Posterior cingulate gyrus (tissue), 11 donors: ENCODE measurements at regions not wholly inside any gene's neighbourhood (a gene's known extent, or its start where the extent isn't known, plus 50 kb on each side); places are given as distances from the start of the nearest gene placed in this dataset.
"Not testable (repeated sequence)": the region's sequence is repeated elsewhere in the genome, so short reads cannot be mapped to it uniquely, and the experiment has no call there.

Experiments used
- DNase-seq, 10 donors: peaks; one replicate each; pipeline versions ENCODE4 v3.0.0 to v3.0.0-alpha.2; 2020 to 2021; ENCODE audit warnings: mixed read lengths in 3 of 10
- intact Hi-C: fragments of 100-400 bp; cut with DNase I; formaldehyde crosslinking; loops from one replicate; pipeline ENCODE4 v1.15.1; 2023

DNA sequence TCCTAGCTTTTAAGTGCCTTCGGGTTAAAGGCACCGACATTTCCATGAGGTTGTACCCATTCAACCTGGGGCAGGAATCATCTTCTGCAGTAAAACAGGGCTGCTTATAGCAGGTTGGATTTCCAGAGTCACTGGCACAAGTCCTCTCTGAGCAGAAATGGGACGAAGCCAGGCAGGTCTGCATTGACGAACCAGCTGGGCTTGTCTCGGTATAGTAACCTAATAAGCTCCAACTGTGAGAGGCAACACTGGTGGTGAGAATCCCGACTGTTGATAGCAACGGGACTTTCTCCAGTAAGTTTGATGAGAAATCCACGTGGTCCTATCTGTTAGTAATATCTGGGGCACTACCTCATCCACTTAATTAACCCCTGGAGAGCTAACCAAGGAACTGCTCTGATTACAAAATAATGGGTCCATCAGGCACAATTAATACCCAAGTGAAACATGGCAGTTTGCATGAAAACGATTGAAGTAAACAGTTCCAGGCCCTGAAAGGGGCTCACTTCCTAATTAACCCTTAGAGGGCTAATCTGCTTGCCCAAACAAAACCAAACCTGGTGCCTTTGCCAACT, 491.0 kb upstream of the C9orf72 start:
- no peak for DNase-seq
- intact Hi-C loops: no loop called here

DNA sequence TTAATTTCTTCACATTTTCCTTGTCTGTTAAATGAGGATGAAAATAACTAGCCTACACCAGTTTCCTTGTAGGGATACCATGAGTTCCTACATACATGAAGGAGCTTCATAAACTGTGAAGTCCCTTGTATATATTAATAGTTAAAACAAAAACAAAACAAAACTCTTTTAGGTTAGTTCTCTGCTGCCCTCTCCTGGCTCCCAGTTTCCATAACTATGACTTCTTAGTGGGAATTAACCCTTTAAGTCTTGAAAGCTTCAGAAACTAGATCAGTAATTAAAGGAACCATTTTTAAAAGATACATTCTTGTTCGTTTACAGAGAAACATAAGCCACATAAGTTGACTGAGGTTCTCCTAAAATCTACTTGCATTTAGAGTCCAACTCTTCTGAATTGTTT, 500.0 kb upstream of the C9orf72 start:
- intact Hi-C loops: loop anchor here (2.0 kb wide), 1 partner anchor 348 kb away; no protein-coding TSS in a partner anchor
- DNase-seq: peak in 3 of 10 donors; percentile 16 to 32 (median 23)

DNA sequence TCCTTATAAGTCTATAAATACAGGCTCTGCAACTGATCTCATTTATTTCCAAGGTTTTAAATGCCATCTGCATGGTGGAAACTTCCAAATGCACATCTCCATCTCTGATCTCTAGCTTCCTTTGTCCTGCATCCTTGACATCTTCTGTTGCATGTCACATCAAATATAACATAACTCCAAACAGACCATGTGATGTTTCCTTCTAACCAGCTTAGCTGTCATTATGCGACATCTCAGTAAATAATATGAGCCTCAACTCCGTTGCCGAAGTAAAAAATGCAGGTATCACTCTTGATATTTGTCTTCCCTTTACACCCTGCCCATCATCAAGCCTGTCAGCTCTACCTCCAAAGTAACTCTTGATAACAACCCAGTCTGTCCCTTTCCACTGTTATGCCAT, 506.4 kb upstream of the C9orf72 start:
- intact Hi-C loops: no loop called here
- no peak for DNase-seq

DNA sequence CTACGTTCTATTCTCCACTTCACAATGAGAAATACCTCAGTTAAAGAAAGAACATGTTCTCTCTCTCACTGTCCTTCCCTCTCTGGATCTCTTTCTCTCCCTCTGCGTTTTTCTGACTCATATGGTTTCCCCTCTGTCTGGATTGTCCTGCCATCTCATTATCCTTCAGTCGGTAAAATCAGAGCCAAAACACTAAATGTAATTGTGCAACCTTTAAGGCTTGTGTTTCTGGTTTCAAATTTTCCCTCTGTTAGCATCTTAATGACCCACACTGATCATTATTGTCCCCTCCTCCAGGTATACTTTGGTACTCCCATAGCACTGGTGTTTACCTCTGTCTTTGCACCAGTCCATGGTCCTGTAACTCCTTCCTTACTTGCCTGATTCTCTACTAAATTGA, 509.4 kb upstream of the C9orf72 start:
- DNase-seq: no peak
- intact Hi-C loops: no loop called here

DNA sequence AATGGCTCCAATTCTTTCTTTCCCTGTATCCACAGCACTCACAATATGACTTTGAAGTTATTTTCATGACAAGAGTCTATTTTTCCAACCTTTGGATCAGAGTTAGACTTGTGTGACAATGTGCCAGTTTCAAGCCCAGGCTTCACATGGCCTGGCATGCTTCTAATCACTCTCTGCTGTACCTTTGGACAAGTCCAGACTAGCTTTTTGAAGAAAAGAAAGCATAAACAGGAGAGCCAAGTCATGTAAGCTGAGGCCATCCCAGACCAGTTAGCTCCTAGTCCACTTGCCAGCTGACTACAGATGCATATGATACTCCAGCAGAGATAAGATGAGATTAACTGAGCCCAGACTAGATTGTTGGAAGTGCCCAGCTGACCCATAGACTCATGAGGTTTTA, 513.6 kb upstream of the C9orf72 start:
- intact Hi-C loops: no loop called here
- DNase-seq: no peak

DNA sequence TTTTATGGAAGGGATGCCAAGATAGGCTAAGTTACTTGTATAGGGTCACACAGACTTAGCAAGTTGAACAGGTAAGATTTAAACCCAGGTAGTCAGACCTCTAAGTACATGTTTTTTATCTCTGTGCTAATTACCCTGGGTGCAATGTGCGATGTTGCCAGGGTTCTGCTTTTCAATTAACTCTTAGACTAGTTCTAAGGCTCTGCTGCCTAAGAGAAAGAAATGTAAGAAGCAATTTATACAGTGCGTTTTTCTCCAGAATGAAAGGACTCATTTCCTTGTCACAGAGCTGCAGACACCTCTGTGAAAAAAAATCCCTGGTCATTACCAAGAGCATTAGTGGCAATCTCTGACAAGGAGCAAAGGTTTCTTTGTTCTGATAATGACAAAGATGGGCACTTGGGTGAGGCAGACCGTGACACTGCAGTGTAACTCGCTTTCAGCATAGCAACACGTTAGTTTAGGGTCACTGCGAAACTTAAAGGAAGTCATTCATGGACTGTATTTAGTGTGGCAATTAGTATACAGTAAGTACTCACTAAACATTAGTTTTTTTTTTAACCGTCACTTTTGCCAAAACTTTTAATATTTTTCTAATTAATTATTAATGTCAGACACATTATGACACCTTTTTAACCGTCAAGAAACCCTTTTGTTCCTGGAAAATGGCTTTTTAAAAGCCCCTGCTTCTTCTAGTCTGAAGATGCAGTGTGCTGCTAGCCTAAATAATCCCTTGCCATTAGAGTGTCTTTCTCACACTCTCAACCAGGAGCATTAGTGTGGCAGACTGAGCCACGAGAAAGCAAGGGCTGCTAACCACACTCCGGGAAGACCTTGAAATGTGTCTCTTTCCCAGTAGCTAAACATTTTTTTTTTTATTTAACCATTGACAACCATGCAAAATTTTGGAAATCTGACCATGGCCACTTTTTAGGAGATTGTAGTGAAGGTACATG, 520.0 kb upstream of the C9orf72 start:
- intact Hi-C loops: no loop called here
- no peak for DNase-seq

DNA sequence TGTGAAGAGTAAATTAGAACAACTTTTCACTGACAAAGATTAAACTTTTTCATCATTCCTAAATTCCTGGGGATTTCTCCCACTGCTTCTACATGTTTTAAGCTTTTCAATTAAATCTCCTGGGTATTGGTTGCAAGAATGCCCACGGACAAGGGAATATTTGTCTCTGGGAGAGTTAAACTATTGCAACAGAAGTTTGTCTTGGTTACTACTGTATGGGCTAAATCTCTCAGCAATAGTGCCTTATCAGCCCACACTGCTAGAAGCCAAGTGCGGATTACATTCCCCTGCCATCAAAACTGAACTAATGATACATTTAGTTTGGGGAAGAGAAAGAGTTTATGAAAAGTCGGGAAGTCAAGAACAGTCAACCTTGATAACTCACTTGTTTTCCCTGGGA, 528.2 kb upstream of the C9orf72 start:
- no peak for DNase-seq
- intact Hi-C loops: no loop called here

DNA sequence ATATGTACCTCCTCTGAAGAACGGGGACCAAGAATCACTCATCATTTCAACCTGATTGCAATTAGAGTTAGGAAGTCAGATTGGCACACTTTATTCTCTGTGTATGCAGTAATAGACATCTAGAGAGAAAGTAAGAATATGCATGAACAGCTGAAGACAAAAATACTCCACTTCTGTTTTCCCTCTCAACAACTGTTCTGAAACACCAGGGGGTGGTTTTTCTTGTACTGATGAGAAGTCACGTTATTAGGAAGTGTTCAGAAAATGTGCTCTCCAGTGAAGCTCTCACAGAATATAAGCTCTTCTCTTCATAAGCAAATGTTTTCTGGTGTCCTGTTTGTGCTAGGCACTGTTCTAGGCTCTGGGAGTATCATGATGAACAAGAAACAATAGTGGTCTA, 531.7 kb upstream of the C9orf72 start:
- intact Hi-C loops: no loop called here
- no peak for DNase-seq

DNA sequence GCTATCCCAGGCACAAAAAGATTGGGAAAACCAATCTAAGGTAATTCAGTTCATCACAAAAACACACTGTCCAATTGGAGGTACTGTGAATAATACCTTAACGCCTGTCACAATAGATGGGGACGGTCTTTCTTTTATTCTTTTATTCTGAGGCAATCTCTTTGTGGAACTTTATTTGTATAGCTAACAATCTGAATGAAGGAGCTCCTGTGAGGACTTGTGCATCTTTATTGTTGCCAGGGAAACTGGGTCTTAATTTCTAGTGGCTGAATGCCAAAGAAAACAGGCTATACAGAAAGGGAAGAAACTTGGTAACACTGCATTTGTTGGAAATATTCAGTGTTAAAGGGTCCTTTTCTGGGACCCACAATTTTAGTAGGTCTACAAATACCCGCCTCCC, 546.9 kb upstream of the C9orf72 start:
- intact Hi-C loops: no loop called here
- no peak for DNase-seq

DNA sequence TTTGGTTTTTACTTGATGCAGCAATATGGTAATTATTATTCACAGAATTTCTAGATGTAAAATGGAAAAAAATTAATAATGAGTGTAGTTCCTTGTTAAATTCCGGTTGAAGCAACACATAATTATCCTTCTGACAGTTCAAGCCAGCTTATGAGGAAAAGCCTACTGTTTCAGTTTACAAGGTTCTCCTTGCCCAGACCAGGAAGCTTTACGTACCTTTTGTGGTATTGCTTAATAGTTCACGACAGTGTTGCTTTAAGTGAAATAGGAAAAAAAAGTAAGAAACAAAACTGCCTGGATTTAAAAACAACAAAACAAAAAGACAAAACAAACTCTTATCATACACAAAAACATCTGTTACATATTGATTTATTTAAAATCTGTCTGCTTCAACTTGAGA, 547.3 kb upstream of the C9orf72 start:
- intact Hi-C loops: no loop called here
- no peak for DNase-seq

DNA sequence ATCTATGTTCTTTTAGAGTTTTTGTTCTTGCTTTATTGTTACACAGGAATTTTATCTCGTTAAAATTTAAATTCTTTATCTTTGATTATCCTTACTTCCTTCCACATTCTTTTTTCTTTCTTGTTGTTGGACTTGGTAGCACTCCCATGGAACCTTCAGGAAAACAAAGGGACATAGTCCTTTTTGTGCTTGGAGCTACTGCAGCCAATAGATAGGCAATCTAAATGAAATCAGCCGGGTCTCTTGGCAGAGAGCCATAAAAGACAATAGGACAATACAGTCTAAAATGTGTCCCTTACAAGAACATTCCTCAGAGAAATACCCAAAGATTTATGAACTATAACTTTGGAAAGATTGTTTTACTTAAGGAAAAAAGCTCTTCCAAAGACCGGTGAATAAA, 548.1 kb upstream of the C9orf72 start:
- intact Hi-C loops: no loop called here
- DNase-seq: no peak

DNA sequence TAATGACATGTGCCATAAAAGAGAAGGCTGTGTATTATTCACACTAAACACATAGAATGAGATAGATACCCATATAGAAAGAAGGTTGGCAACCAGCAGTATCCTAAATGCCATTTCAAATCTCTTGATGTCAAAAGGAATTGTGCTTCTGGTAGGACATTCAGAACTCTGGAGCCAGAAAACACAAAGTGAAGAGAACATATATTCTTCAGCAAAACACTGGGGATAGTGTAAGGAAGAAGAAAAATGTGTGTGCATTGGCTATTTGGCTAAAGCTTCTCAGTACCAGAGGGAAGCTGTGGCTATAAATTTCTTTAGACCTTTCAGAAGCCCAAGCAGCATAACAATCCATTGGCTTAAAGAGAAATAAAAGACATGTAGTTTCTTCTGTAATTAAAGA, 551.6 kb upstream of the C9orf72 start:
- DNase-seq: no peak
- intact Hi-C loops: no loop called here

DNA sequence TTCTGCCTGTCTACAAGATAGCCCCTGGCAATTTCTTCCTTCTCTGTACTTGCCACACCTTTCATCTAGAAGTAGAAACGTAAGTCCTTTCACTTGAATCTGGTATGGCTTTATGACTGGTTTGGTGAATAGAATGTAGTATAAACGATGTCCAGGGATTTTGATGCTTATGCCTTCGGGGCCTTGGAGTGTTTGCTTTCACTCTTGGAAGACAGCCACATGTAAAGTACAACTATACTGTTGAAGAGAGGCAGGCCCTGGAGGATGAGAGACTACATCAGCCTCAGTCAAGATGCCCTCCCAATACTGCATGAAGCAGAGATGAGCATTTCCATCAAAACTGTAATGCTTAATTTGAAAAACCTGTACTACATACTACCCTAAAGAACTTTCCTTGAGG, 553.8 kb upstream of the C9orf72 start:
- no peak for DNase-seq
- intact Hi-C loops: no loop called here

DNA sequence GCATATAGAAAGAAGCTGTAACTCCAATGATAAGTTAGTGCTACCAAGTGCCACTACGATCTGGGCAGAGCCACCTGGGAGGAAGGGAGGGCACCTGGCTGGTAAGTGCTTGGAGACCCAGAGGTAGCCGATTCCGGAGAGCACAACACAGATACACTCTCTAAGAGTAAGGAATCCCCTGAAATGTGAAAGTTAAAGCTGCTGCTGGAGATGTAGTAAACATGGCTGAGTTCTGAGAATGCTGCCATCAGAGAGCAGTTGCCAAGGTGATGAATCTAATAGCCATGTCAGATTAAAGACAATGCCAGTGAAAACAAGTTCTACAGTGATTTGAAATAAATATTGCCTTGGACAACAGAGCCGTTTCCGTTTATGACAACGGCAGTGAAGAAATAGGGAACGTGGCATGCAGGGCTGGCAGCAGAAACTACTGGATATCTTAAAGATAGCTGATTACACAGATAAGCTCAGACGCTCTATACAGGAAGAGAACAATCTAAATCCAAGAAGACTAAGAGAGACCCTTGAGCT, 561.2 kb upstream of the C9orf72 start:
- intact Hi-C loops: no loop called here
- no peak for DNase-seq

DNA sequence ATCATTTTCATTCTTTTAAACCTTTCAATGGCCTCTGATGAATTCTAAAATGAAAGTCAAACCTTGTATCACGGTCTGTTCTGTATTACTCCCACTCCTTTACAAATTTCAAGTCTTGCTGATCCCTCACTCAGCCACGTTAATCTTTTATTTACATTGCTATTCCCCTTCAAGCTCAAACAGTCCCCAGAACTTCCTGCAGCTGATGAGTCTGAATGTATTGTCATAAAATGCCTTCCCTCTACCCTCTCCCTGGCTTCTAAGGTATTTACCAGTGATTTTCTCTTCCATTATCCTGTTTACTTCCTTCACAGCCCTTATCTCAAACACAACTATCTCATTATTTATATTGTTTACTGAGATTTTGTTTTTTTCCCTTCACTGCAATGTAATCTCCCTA, 562.3 kb upstream of the C9orf72 start:
- DNase-seq: no peak
- intact Hi-C loops: no loop called here

DNA sequence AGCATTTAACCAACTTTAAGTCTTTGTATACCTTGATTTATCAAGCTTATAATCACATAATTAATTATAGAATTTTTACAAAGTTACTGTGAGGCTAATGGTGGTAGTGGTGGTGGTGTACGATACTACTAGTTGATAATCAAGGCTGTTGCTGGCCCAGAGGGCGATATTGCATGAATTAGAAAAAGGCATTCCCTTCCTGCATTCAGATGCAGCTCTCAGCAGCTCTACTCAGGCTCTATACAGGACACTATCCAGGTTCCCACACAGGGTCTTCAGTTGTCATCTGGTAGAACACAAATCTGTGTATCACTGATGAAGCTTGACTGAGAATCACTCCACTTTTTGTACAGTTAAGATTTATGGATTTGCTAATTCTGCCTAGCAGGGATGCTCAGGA, 562.8 kb upstream of the C9orf72 start:
- intact Hi-C loops: no loop called here
- DNase-seq: no peak

DNA sequence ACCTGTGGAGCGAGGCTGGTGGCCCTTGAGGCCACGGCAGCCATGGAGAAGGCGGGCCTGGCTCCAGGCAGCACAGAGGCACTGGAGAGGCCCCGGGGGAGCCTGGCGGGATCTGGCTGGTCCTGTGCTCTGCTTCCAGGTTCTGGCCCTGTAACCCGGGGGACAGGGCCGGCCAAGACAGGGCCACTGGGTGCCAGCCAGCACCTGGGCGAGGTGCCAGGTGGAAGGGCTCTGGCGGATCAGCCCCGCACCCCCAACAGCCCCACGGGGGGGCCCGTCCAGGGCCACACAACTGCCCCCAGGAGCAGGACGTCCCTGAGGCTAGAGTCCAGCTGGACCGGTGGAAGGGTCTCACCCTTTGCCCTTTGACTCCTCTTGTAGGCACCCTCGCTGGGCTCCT, 574.1 kb upstream of the C9orf72 start:
- intact Hi-C loops: not testable (repeated sequence)
- peak in 2 of 10 donors; percentile 51 to 62 for DNase-seq

DNA sequence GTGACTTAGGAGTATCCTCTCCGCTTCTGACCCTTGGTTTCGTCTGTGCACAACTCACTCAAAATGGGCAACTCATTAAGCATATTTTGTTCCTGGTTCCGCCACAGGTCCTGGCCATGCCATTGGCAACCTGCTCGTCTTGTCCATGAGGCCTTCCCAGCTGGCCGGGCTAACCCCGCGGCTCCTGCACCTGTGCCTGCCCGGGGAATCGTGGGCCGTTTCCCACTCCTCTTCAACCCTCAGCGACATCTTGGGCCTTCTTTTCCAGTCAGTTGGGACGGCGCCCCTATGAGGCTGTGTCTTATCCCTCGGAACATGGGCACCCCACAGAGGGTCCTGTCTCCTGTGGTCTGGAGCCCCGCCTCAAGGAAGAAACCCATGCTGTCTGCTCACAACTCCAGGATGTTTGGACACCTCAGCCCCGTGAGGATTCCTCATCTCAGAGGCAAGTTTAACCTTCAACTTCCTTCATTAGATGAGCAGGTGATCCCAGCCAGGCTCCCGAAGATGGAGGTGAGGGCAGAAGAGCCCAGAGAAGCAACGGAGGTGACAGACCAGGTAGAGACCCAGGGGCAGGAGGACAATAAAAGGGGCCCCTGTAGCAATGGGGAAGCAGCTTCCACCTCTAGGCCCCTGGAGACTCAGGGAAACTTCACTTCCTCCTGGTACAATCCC, 574.8 kb upstream of the C9orf72 start:
- intact Hi-C loops: not testable (repeated sequence)
- DNase-seq: peak in 2 of 10 donors; percentile 55 to 73

DNA sequence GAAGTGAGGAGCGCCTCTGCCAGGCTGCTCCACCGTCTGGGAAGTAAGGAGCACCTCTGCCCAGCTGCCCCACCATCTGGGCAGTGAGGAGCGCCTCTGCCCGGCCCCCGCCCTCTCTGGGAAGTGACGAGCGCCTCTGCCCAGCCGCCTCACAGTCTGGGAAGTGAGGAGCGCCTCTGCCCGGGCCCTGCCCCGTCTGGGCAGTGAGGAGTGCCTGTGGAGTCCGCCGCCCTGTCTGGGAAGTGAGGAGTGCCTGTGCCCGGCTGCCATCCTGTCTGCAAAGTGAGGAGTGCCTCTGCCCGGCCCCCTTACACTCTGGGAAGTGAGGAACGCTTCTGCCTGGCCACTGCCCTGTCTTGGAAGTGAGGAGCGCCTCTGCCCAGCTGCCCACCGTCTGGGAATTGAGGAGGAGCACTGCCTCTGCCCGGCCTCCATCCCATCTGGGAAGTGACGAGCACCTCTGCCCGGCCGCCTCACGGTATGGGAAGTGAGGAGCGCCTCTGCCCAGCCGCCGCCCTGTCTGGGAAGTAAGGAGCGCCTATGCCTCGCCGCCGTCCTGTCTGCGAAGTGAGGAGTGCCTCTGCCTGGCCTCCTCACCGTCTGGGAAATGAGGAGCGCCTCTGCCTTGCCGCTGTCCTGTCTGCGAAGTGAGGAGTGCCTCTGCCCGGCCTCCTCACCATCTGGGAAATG, 576.2 kb upstream of the C9orf72 start:
- DNase-seq: peak in 3 of 10 donors; percentile 60 to 80 (median 68)
- intact Hi-C loops: not testable (repeated sequence)

DNA sequence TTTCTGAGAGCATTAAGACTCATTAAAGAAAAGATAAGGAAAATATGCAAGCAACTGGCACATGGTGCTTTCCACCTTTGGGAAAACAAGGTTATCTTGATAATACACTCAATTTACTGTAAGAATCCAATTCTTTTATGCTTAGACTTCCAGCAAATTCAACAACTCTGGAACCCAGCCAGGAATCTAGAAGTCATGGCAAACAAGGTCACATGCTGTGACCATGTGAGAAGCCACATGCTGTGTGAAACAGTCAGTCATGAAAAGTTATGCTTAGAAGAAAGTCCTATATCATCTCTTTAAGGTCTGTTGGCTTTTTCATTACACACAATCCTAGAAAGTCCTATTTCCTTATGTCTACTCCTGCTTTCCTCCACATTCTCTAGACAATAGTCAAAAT, 581.8 kb upstream of the C9orf72 start:
- intact Hi-C loops: no loop called here
- DNase-seq: no peak

DNA sequence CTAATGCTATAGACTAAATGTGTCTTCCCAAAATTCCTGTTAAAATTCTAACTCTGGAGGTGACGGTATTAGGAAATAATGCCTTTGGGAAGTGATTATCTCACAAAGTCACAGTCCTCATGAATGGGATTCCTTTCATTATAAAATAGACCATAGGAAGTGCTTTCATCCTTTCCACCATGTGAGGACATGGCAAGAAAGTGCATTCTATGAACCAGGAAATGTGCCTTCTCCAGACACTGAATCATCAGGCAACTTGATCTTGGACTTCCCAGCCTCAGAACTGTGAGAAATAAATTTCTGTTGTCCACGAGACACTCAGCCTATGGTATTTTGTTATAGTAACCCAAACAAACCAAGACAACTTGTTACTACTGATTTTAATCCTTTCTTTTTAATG, 582.4 kb upstream of the C9orf72 start:
- no peak for DNase-seq
- intact Hi-C loops: no loop called here
